COLO668 (cell line): ENCODE measurements at regions not wholly inside any gene's neighbourhood (a gene's known extent, or its start where the extent isn't known, plus 50 kb on each side); places are given as distances from the start of the nearest gene placed in this dataset.
"Not testable (repeated sequence)": the region's sequence is repeated elsewhere in the genome, so short reads cannot be mapped to it uniquely, and the experiment has no call there.

ENCODE experiments used
- DNase-seq: peaks from one replicate; lab custom pipeline; 2025; ENCODE audit not compliant: unreplicated experiment; lab: John Stamatoyannopoulos, UW

DNA sequence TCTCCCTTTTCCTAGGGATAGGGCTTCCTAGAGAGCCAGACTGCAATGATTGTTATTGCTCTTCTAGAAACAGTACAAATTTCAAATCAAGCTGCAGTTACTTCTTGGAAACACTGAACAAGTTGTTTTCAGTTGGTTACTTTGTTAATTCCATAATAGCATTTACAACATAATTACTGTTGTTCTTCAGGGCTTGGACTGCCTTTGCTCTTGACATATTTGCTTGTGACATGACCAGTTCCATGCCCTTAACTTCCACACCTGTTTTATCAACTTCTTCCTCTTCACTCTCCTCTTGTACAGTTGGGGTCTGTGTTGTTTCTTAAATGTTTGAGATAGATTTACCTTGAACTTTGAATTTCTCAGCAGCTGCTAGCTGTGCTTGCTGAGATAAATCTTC is 104.4 kb downstream of the SEC23IP start:
- no peak for DNase-seq

DNA sequence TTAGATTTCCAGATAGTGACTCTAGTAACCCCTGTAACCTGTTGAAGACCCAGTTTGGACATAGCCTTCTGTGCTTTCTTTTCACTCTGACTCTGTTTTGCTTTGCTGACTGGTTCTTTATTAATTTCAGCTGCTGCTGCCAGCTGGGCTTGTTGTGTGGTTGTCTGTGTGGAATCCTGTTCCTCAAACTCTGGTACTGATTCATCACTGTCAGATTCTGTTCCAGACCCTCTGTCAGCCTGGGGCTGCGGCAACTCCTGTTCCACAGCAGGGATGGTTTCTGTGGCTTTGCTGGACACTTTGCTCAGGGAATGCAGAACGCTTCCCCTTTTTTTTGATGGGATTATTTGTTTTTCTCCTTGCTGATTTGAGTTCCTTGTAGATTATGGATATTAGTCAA is 104.9 kb downstream of the SEC23IP start:
- no peak for DNase-seq

GRCh38 chr10:120002785-120003184 is 110.3 kb downstream of the SEC23IP start:
- no peak for DNase-seq

GRCh38 chr10:120005207-120006201 is 113.0 kb downstream of the SEC23IP start:
- no peak for DNase-seq

GRCh38 chr10:120007261-120007660 is 114.7 kb downstream of the SEC23IP start:
- DNase-seq = no peak

DNA sequence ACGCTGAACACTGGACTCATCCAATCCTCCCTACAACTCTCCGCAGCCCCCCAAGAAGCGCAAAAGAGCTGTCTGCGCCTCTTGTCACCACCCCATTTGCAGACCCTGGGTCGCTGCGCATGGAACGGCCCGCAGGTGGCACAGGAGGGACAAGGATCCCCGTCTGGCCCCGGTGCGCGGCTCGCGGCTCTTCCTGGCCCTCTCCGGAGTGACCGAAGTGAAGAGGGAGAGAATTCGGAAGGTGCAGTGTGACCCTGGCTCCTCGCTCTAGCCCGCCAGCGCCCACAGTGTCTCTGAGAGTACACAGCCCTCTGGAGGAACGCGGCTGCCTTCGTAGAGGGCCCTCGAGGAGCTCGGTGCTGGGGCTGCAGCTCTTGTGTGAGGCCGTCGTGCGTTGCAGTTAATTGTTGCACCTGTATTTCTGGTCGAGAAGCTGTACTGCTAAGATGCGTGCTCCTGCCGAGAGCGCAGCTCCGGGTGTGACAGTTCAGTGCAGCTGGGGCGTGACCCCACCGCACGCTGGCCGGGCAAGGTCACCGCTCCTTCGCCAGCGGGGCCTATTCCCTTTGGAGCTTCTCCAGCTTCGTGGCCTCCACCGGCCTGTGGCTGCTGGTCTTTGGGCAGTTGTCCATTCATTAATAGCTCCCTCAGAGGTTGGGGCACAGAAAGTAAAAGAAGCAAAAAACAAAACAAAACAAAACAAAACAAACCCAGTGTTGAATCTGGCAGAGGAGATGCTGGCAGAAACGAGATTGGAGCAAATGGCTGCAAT is 119.0 kb downstream of the SEC23IP start:
- DNase-seq = no peak

DNA sequence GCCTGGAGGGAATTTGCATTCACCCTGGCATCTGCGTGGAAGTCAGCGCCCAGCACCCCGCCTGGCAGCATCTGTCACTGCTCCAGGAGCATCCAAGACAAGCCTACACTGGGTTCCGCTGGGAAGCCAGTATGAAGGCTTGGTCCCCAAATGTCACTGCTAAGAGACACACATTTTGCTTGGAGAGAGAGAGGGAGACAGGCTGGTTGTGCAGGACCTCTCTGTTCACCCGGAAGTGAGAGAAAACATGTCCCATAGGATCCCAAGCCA is 119.5 kb downstream of the SEC23IP start:
- no peak for DNase-seq

GRCh38 chr10:120012566-120012965 is 120.0 kb downstream of the SEC23IP start:
- no peak for DNase-seq

GRCh38 chr10:120014031-120014430 is 121.5 kb downstream of the SEC23IP start:
- no peak for DNase-seq

- no peak for DNase-seq
Measured at GRCh38 chr10:120015064-120015463, 122.5 kb downstream of the SEC23IP start.

DNA sequence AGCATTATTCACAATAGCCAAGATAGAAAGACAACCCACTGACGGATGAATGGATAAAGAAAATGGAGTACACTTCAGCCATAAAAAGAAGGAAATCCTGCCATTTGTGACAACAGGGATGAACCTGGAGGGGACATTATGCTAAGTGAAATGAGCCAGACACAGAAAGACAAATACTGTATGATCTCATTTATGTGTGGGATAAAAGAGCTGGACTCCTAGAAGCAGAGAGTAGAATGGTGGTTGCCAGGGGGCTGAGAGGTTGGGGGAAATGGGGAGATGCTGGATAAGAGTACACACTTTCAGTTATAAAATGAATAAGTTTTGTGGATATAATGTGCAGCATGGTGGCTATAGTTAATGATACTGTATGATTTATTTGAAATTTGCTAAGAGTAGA is 124.4 kb downstream of the SEC23IP start:
- no peak for DNase-seq

- DNase-seq = no peak
Measured at GRCh38 chr10:120017733-120018417, 125.3 kb downstream of the SEC23IP start.

GRCh38 chr10:120018695-120019094 is 126.2 kb downstream of the SEC23IP start:
- DNase-seq = no peak

DNA sequence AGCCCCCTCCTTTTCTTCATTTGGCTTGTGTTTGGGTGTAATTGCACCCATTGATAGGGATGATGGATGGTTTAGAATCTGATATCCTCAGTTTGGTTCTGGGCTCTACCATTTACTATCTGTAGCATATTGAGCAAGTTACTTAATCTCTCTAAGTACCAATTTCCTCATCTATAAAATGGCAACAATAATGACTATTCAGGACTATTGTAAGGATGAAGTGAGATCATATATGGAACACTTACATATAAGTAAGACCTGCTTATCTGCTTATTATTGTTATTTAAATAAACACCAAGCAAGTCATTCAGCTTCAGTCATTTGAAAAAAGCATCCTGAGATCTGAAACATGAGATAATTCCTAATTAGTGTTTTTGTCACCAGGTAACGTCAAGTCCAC is 127.0 kb downstream of the SEC23IP start:
- no peak for DNase-seq

DNA sequence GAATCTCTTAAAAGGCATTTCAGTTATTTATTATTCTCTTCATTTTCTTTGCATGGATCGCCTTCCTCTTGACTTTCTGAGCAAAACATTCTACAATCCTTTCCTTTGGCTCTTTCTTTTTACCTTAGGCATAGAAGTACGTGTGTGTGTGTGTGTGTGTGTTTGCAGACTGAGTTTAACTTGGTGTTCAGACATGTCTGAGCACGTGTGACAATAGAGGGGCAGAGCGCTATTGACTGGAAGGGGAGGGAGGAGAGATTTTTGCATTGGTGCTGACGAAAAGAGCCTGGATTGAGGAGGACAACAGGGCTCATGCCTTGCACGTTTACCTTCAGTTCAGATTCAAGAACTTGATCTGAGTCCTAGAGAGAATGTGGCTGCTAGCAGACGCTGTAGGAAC is 129.8 kb downstream of the SEC23IP start:
- DNase-seq = no peak

GRCh38 chr10:120034236-120034635 is 141.7 kb downstream of the SEC23IP start:
- DNase-seq = no peak

DNA sequence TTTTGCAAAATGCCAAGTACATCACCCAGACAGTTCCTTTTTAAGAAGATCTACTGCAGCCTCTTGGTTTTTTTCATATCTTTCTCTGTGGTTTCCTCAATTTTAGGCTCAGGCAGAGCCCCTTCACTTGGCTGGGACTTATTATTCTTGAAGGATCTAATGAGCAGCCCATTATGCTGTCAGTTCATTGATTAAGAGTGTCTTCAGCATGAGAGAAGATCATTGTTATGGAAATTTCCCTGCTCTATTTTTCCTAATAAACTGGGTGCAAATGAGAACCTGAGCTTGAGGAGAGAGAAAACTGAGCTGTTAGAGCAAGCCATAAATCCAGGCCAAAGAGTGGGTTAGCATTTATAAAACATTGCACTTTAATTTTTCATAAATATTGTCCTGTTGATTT is 146.5 kb downstream of the SEC23IP start:
- DNase-seq = no peak

- no peak for DNase-seq
Measured at GRCh38 chr10:120039826-120040225, 147.3 kb downstream of the SEC23IP start.

DNA sequence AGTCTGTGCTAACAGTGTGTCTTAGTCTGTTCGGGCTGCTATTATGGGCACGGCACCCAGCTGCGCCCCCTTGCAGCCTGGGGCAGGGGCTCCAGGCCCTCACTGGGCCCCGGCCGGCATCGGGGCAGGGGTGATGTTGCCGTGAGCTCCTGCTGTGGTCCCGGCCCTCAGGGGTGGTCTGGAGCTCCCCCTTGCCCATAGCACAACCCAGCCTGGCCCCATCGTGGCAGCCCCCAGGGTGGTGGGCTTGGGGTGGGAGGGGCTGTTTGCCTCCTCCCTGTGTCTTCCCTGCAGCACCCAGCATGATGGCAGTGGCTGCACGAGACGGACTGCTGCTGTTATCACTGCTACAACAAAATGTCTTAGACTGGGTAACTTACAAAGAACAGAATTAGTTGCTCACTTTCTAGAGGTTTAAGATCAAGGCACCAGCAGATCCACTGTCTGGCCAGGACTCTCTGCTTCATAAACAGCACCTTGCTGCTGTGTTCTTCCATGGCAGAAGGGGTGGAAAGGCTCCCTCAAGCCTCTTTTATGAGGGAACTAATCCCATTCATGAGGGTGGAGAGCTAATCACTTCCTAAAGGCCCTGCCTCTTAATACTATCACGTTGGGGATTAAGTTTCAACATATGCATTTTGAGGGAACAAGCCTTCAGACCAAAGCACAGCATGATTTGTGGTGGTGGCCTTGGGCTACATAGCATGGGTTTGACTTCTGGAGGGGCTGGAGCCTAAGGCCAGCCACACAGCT is 149.5 kb downstream of the SEC23IP start:
- DNase-seq = no peak

DNA sequence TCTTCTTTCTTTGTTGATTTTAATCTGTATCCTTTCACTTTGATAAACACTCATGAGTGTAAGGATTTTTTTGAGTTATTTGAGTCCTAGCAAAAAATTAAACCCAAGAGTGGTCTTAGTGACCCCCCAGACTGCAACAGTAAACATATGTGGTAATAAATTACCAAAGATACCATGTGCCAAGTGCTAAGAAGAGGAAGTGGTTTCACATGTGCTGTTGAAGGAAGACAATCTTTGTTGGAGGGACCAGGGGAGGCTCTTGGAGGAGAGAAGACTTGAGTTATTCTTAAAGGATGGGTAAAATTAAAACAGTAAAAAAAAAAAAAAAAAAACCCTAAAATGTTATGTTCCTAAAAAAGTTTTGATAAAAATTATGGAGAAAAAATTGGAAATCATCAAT is 150.2 kb downstream of the SEC23IP start:
- DNase-seq = no peak

DNA sequence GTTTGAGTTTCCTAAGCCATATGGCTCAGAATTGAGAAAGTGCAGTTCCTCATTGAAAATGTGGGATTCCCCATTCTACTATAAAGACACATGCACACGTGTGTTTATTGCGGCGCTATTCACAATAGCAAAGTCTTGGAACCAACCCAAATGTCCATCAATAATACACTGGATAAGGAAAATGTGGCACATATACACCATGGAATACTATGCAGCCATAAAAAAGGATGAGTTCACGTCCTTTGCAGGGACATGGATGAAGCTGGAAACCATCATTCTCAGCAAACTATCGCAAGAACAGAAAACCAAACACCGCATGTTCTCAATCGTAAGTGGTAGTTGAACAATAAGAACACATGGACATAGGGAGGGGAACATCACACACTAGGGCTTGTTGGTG is 154.8 kb downstream of the SEC23IP start:
- not testable (repeated sequence) for DNase-seq
